DOHH2 (cell line): ENCODE measurements at regions not wholly inside any gene's neighbourhood (a gene's known extent, or its start where the extent isn't known, plus 50 kb on each side); places are given as distances from the start of the nearest gene placed in this dataset.

ENCODE experiments used
- CTCF ChIP-seq: fragments of 200-600 bp; sonication (generic); IDR thresholded peaks from one replicate; pipeline ENCODE4 v1.5.1; 2014; ENCODE audit warnings: antibody characterized with exemption, mild to moderate bottlenecking, low read depth, low read length; ENCODE audit not compliant: poor library complexity, severe bottlenecking
- EZH2phosphoT487 ChIP-seq: fragments of 200-600 bp; sonication (generic); IDR thresholded peaks from 2 replicates; pipeline ENCODE4 v1.6.1; 2017; ENCODE audit warnings: borderline replicate concordance, mild to moderate bottlenecking, antibody characterized with exemption, low read length, moderate library complexity, mixed read lengths

- TF ChIP-seq CTCF (no peak), EZH2phosphoT487 (no peak)
Measured at GRCh38 chr11:86177302-86177701, 67.3 kb upstream of the EED start.
